MG63 (cell line): ENCODE measurements at regions not wholly inside any gene's neighbourhood (a gene's known extent, or its start where the extent isn't known, plus 50 kb on each side); places are given as distances from the start of the nearest gene placed in this dataset.
"Not testable (repeated sequence)": the region's sequence is repeated elsewhere in the genome, so short reads cannot be mapped to it uniquely, and the experiment has no call there.

Experiments used
- DNase-seq: peaks from one replicate; pipeline ENCODE4 v3.0.0-alpha.2; 2020
- H3K27me3 ChIP-seq: fragments of 250-450 bp; sonication (Bioruptor Pico); 2 replicates; pipeline ENCODE4 v1.5.1; 2020; ENCODE audit warnings: mild to moderate bottlenecking, moderate library complexity
- H3K36me3 ChIP-seq: fragments of 250-450 bp; sonication (Bioruptor Pico); 2 replicates; pipeline ENCODE4 v1.5.1; 2020; ENCODE audit warnings: mild to moderate bottlenecking, moderate library complexity
- H3K4me3 ChIP-seq: fragments of 250-450 bp; sonication (Bioruptor Pico); 2 replicates; pipeline ENCODE4 v1.5.1; 2020; ENCODE audit warnings: mild to moderate bottlenecking, moderate library complexity
- H3K9me3 ChIP-seq: fragments of 250-450 bp; sonication (Bioruptor Pico); 2 replicates; pipeline ENCODE4 v1.5.1; 2020; ENCODE audit warnings: mild to moderate bottlenecking, moderate library complexity

DNA sequence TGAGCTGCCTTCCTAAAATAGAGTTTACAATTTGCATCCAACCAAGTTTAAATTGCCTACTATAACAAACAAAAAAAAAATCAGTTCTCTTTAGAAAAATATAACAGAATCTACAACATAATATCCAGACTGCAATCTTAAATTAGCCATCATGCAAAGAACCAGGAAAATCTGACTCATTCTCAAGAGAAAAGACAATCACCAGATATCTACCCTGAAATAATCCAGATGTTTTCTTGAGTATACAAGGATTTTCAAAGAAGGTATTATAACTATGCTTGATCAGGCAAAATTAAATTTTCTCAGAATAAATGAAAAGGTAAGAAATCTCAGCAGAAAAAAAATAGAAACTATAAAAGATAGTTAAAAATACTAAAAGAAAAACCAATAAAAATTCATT lies 115.6 kb downstream of the CCER1 start:
- DNase-seq, result no peak
- H3K27me3 ChIP-seq, result no peaks in the 10 kb centered on the region
- H3K4me3 ChIP-seq, result no peak overlapping the region
- no peaks in the 10 kb centered on the region for H3K9me3 ChIP-seq
- no peaks in the 10 kb centered on the region for H3K36me3 ChIP-seq

DNA sequence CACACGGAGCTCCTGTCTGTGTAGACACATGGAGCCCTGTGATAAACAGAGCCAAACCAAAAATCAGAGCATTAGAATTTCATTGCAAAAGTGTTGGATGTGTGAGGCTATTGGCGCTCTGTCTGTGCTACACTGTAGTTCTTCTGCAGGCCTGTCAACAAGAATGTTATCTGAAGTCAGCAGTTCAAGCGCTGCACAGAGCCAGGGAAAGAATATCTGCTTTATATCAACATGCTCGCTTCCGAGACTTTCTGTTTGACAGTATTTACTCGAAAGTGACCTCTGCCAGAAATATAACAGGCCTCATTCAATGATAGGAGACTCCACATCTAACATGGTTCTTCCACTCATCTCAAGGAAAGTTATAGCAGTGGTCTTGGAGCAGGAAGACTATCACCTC lies 118.3 kb downstream of the CCER1 start:
- H3K27me3 ChIP-seq, result no peaks in the 10 kb centered on the region
- no peak for DNase-seq
- H3K4me3 ChIP-seq, result no peak overlapping the region

DNA sequence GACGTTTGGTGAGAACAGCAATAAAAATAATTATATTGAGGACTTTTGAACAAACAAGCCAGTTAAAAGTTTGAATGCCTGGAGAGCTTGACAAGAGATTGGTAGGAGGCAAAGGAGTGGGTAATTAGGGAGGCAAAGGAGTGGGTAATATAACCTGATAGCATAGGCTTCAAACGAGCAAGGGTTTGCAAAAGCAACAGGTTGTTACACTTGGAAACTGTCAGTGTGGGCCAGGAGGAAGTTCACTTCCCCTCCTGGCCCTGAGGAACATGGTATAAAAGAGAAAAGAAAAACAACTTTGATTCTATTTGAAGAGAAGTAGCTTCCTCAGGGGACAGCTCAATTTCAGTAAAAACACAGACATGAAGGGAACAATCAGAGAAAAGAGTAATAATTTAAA lies 121.7 kb downstream of the CCER1 start:
- H3K36me3 ChIP-seq, result no peaks in the 10 kb centered on the region
- H3K27me3 ChIP-seq, result no peaks in the 10 kb centered on the region

More for the DNA sequence above, 118.3 kb downstream of the CCER1 start:
- no peaks in the 10 kb centered on the region for H3K36me3 ChIP-seq
- no peaks in the 10 kb centered on the region for H3K9me3 ChIP-seq

DNA sequence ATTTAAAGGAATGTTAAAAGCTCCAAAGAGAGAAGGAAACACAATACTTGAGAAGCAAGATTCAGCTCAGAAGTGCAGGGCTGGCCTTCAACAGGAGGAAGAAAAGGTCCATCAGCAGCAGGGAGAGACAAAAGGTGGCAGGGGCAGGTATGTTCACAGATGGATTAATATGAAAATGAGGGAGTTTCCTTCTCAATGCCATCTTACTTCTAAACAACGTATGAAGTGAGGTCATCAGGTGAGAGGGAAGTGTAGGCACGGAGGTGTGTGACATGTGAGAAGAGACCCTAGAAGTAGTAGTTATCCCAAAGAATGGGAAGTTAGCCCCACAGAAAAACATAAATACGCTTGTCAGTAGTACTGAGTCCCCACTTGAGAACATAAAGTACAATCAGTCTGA lies 122.5 kb downstream of the CCER1 start:
- no peaks in the 10 kb centered on the region for H3K9me3 ChIP-seq
- no peak overlapping the region for H3K4me3 ChIP-seq
- DNase-seq, result no peak
- H3K27me3 ChIP-seq, result no peaks in the 10 kb centered on the region
- H3K36me3 ChIP-seq, result no peaks in the 10 kb centered on the region

More for the DNA sequence above, 121.7 kb downstream of the CCER1 start:
- H3K9me3 ChIP-seq, result no peaks in the 10 kb centered on the region
- H3K4me3 ChIP-seq, result no peak overlapping the region
- no peak for DNase-seq

DNA sequence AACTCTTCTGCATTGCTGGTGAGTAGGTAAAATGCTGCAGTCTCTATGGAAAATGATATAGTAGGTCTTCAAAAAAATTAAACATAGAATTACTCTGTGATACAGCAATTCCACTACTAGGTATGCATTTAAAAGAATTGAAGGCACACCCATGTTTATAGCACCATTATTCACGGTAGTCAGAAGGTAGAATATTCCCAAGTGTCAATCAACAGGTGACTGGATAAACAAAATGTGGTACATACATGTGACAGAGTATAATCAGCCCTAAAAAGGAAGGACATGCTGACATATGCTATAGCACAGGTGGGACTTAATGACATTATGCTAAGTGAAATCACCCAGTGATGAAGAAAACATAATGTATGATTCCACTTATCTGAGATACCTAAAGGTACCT lies 123.3 kb downstream of the CCER1 start:
- H3K36me3 ChIP-seq, result no peaks in the 10 kb centered on the region
- H3K9me3 ChIP-seq, result no peaks in the 10 kb centered on the region
- no peaks in the 10 kb centered on the region for H3K27me3 ChIP-seq
- no peak overlapping the region for H3K4me3 ChIP-seq
- DNase-seq, result no peak

DNA sequence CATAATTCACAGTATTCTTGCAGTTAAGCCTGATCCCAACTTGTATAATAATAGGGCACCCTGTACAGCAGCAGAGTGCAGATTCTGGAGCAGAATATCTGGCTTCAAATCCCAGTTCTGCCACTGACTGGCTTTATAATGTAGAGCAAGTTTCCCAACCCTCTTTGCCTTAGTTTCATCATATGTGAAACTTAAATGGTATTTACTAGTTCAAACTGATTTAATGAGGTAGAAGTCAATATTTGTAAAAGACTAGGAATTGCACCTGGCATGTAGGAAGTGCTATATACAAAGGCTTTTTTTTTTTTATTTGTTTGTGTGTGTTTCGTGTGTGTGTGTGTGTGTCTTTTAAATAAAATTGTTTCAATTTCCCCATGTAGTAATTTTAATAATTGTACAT lies 125.9 kb downstream of the CCER1 start:
- no peak for DNase-seq
- Histone ChIP-seq H3K4me3 (no peak overlapping the region), H3K9me3 (no peaks in the 10 kb centered on the region), H3K36me3 (no peaks in the 10 kb centered on the region), H3K27me3 (no peaks in the 10 kb centered on the region)

DNA sequence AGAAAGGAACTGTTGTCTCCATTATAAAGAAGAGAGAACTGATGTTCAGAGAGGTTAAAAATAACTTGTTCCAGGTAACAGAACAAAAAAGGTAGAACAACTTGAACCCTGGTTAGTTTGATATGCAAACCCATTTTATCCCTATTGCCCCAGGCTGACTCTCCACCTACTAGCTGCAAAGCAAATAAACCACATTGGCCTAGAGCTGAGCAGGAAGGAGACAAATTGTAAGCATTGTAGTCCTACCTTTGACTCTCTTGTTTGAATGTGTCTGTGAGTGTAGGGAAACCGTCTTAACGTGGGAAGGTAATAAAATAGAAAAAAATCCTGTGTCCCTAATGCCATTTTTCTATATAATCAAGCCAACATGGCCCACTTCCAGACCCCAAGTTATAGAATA lies 126.4 kb downstream of the CCER1 start:
- Histone ChIP-seq H3K36me3 (no peaks in the 10 kb centered on the region), H3K4me3 (no peak overlapping the region), H3K27me3 (no peaks in the 10 kb centered on the region), H3K9me3 (no peaks in the 10 kb centered on the region)
- no peak for DNase-seq

DNA sequence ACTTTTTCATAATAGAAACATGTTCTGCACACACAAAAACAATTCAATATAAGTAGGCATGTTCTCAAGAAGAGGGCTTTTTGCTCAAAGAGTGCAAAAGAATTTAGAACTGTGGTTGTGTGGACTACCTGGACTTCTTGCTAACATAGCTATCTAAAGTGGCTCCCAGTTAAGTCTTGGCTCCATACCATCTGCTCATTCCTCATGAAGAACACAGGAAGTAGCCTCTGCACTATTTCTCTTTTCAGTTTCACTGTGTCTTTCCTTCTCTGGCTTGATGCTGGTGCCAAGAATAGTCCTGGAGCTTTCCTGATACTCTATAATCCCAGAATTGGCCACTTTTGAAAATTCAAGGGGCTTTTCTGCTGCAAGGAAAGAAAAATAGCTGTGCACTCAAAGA lies 127.4 kb downstream of the CCER1 start:
- no peaks in the 10 kb centered on the region for H3K9me3 ChIP-seq
- H3K27me3 ChIP-seq, result no peaks in the 10 kb centered on the region
- no peak overlapping the region for H3K4me3 ChIP-seq
- no peaks in the 10 kb centered on the region for H3K36me3 ChIP-seq
- no peak for DNase-seq

DNA sequence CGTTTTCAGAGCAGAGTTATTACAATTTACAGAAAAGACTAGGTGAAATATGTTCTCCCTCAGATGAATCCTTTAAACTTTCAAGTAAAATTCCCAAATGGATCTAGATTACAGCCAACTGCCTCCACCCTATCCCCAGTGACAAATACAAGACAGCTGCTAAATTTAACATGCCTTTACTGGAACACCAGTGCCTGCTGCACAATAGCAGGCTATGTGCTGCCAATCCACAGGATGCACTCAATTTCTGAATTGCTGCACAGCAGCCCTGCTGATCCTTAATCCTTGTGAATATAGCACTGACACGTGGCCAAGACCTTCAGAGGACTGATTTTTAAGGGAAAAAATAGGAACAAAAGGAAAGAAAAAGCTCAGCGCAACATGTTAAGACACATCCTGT lies 128.9 kb downstream of the CCER1 start:
- DNase-seq, result no peak
- no peaks in the 10 kb centered on the region for H3K27me3 ChIP-seq
- H3K4me3 ChIP-seq, result no peak overlapping the region
- no peaks in the 10 kb centered on the region for H3K36me3 ChIP-seq
- no peaks in the 10 kb centered on the region for H3K9me3 ChIP-seq

DNA sequence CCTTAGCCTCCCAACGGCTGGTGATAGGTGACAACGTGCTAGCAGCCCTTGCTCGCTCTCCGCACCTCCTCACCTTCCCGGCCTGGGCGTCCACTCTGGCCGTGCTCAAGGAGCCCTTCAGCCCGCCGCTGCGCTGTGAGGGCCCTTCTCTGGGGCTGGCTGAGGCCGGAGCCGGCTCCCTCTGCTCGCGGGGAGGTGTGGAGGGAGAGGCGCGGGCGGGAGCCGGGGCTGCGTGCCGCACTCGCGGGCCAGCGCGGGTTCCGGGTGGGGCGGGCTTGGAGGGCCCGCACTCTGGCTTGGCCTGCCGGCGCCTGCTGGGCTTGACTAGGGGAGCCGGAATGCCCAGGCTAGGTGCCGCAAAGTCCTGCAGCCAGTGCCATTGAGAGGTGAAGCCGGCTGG lies 131.1 kb downstream of the CCER1 start:
- H3K27me3 ChIP-seq, result no peaks in the 10 kb centered on the region
- DNase-seq, result no peak
- no peaks in the 10 kb centered on the region for H3K9me3 ChIP-seq
- no peaks in the 10 kb centered on the region for H3K36me3 ChIP-seq
- H3K4me3 ChIP-seq, result no peak overlapping the region

DNA sequence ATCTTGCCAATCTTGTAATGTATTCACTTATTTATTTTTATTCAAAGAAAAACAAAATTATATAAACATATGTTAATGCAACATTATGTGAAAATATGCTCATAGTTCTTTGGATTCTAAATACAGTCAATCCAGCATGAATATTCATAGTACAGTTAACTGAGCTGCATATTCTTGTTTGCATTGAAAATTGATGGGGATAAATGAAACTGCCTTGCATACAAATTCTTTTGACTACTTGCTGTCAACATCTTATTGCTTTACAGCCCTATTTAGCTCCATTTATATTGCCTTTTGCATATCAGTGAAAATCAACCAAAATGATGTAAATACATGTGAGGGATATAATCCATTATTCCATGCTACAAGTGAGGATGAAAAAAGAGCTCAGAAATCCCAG lies 135.3 kb downstream of the CCER1 start:
- Histone ChIP-seq H3K27me3 (no peaks in the 10 kb centered on the region), H3K4me3 (no peak overlapping the region), H3K36me3 (no peaks in the 10 kb centered on the region), H3K9me3 (no peaks in the 10 kb centered on the region; the same call in 1 of the 2 replicates)
- DNase-seq, result no peak

DNA sequence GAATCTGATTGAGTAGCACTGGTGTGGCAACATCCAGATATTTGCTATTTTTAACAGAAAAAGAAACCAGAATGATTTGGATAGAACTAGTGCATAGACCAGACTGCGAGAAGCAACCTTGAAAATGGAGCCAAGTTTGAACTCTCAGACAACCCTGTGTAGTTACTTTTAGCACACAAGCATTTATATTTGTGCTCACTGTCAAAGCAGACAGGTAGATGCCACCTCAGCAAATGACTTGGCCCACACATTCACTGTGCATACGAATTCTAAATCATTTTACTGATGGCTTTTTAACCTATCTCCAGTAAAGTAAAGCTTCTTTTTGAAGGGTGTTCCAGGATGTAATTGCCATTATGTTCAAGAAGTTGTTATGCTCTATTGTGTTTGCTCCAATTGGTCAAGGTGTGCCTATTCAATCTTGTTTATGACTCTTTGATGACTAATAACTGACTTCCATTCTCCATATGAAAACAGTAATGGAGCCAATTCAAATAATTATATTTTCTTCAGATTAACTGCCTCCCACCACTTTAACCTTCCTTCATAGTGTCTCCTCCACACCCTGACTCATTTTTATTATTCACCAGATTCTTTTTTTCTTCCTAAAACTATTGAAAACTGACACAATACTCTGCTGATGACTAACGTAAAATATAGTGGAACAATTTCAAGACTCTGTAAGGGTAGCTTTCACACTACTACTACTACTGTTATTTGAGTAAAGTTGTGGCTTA lies 138.5 kb downstream of the CCER1 start:
- Histone ChIP-seq H3K27me3 (no peaks in the 10 kb centered on the region), H3K36me3 (no peaks in the 10 kb centered on the region), H3K9me3 (no peaks in the 10 kb centered on the region; the same call in 1 of the 2 replicates), H3K4me3 (no peak overlapping the region)
- DNase-seq, result no peak

DNA sequence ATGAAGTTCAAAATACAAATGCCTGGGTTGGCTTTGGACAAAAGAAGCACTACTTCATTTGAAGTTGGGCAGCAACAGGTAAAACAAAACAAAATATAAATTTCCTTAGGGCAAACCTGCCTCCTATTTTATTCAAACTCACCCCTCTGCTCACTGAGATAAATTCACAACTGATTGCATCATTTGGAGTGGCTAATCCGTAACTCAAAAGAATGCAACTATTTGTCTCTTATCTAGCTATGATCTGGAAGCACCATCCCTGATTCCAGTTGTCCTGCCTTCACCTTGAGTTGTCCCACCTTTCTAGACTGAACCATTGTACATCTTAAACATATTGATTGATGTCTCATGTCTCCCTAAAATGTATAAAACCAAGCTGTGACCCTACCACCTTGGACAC lies 145.0 kb downstream of the CCER1 start:
- no peak overlapping the region for H3K4me3 ChIP-seq
- no peak for DNase-seq
- H3K9me3 ChIP-seq, result no peaks in the 10 kb centered on the region
- no peaks in the 10 kb centered on the region for H3K27me3 ChIP-seq
- no peaks in the 10 kb centered on the region for H3K36me3 ChIP-seq

DNA sequence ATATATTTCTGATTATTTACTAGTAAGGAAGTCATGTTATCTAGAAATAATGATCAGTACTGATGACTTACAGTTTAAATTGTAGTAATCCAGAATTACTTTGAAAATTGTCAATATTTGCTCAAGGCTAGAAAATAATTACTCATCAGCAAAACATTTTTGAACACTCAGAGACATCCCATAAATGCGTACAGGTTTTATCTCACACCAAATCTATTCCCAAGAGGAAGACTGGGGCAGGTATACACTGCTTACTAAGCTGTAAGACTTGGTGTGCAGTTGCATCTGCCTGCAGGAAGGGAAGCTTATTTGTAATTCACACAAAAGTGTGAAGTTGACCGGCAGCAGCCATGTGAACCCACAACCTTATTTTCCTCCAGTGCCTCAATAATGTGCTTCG lies 146.4 kb downstream of the CCER1 start:
- Histone ChIP-seq H3K9me3 (no peaks in the 10 kb centered on the region), H3K4me3 (no peak overlapping the region), H3K36me3 (no peaks in the 10 kb centered on the region), H3K27me3 (no peaks in the 10 kb centered on the region)
- no peak for DNase-seq

DNA sequence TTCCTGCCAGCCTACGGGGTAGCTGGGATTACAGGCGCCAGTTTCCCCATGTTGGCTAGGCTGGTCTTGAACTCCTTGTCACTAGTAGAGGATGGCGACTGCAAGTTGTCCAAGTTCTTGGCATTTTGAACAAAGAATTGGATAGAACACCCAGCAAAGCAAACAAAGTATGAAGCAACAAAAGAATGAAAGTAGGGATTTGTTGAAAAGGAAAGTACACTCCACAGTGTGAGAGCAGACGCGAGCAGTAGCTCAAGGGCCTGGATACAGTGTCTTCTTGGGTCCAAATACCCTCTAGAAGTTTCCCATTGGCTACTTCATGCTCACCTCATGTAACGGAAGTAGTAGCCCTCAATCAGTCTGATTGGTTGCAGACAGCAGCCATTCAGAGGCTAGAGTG lies 152.2 kb downstream of the CCER1 start:
- DNase-seq, result no peak
- H3K27me3 ChIP-seq, result no peaks in the 10 kb centered on the region
- H3K4me3 ChIP-seq, result no peak overlapping the region
- H3K9me3 ChIP-seq, result no peaks in the 10 kb centered on the region
- H3K36me3 ChIP-seq, result no peaks in the 10 kb centered on the region

DNA sequence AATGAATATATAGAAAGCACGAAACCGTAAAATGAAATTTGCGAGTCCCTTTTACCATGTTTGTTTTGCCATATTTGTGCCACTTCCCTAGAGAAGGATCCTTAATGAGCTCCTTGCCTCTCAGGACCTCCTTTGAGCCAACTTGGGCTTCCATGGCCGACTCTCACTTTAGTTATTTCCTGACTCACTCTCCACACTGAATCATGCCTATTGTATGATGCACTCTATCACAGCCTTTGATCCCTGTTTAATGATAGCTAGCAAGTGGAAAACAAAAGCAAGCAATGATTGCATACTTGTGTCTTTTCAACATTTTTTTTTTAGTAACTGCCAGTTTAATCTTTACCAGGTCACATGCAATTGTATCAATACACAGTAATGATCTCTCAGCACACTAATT lies 153.2 kb downstream of the CCER1 start:
- Histone ChIP-seq H3K4me3 (no peak overlapping the region), H3K9me3 (no peaks in the 10 kb centered on the region), H3K36me3 (no peaks in the 10 kb centered on the region), H3K27me3 (no peaks in the 10 kb centered on the region)
- peak; percentile 31 for DNase-seq

DNA sequence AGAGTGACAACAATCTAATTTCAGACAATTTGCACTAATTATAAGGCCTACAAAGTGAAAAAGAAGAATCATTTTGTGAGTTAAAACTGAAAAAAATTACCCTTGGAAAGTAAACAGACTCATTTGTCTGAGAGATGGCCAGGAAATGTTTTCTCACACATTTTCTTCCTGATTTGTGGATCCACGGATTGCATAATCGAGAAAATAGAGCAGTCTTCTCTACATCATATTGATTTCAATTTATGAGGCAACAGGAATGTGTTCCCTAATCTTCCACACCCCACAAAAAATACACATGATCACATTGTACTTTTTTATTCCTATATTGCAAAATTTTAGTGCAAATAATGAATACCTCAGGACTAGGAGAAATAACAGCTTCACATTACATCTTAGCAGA lies 160.8 kb downstream of the CCER1 start:
- Histone ChIP-seq H3K36me3 (no peaks in the 10 kb centered on the region), H3K4me3 (no peak overlapping the region), H3K9me3 (no peaks in the 10 kb centered on the region), H3K27me3 (no peaks in the 10 kb centered on the region)
- DNase-seq, result no peak

DNA sequence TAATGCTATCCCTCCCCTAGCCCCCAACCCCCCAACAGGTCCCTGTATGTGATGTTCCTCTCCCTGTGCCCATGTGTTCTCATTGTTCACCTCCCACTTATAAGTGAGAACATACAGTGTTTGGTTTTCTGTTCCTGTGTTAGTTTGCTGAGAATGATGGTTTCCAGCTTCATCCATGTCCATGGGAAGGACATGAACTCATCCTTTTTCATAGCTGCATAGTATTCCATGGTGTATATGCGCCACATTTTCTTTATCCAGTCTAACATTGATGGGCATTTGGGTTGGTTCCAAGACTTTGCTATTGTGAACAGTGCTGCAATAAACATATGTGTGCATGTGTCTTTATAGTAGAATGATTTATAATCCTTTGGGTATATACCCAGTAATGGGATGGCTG lies 162.3 kb downstream of the CCER1 start:
- DNase-seq, H3K4me3 ChIP-seq, H3K36me3 ChIP-seq, H3K9me3 ChIP-seq, H3K27me3 ChIP-seq: not testable (repeated sequence)

DNA sequence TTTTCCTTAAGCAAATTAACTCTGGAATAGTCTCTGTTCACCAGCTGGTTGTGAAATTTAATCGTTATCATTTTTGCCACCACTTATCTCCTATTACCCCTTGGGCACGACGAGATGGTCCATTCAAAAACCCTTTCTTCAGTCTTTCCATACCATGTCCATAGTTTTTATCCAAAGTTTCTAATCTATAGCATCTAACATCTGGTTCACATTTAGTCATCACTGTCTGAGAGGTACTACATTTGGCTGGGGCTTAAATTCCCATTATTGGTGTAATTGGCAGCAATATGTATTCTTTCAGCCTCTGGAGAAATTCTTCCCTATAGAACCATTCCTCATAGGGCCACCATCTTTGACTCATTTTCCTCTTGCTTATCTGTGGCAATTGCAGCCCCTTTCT lies 163.5 kb downstream of the CCER1 start:
- no peaks in the 10 kb centered on the region for H3K9me3 ChIP-seq
- no peaks in the 10 kb centered on the region for H3K36me3 ChIP-seq
- H3K27me3 ChIP-seq, result no peaks in the 10 kb centered on the region
- no peak for DNase-seq
- no peak overlapping the region for H3K4me3 ChIP-seq
